HG02852 (cell line): ENCODE measurements at regions not wholly inside any gene's neighbourhood (a gene's known extent, or its start where the extent isn't known, plus 50 kb on each side); places are given as distances from the start of the nearest gene placed in this dataset.

Experiments
- ATAC-seq: cut with Tn5 transposase; IDR thresholded peaks from one replicate; pipeline ENCODE4 v1.9.1; 2021; ENCODE audit warnings: mild to moderate bottlenecking, moderate library complexity; ENCODE audit not compliant: unreplicated experiment

DNA sequence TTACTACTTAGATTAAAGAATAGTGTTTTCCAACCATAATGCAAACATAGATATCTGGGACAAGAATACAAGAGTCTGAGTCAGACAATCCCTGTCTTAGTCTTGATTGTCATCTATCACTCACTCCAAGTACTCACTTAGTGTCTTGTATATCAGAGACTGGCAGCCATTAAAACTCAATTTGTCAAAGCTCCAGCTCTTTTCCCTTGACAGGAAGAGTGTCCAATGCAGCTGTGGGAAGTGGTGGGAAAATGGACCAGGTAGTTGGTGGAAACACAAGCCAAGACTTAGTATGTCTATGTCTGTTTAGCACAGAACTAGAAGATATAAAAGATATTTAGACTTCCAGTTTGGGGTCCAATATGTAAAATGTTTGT lies 271.6 kb upstream of the CLEC14A start:
- no peak for ATAC-seq

DNA sequence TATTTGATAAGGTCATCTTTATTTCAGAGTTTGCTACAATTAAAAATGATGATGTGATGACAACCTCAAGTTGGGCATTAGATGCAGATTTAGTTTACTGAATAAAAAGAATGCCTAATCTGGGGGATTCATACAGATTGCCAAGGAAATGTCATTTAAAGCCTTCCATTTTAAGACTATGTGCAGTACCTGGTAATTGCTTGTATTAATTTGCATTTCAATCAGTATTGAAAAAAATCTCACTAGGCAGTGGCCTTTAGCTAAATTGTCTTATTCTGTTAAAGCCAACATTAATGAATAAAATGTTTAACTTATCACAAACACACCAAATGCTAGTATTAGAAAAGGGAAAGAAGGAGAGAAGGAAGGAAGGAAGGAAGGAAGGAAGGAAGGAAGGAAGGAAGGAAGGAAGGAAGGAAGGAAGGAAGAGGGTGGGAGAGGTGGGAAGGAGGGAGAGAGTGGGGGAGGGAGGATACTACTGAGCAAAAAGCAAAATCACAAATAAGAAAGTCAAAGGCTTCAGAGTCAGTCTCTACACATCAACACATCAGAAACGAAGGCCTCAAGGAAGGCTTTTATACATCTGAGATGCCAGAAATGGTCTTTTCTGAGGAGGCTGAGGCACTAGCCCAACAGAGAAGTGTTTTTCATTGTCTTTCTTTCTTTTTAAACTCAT lies 271.1 kb upstream of the CLEC14A start:
- no peak for ATAC-seq

DNA sequence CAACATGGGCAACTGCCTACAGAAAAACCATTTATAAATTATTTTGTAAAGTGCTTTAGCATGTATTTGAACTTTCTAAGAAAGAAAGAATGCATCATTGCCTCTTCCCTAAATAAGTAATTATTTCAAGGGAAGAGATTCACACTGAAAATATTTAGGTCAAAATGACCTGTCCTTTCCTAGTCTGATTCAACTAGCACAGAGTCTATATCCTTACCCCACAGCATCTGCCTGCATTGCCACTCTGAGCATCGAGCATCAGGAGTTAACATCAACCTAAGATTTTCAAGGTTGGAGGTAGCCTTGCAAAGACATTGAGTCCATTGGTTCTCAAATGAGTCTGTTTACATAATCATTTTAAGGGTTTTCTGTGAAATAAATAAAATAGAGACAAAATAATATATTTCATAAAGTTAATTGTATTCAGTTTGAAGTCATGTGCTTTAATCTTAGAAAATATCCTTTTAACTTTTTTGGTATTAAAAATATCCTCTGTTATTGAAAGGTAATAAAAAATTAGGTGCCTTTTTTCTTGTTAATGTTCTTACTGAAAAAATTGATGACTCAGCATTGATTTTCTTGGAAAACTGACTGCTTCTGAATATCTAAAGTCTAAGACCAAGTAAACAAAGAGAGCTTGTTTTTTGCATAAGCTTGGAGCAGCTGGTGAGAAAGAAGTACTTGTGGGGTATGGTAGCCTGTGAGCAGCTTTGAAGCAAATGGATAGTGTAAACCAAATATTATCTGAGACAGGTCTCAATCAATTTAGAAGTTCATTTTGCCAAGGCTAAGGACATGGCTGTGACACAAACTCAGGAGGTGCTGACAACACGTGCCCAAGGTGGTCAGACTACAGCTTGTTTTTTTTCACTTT lies 269.0 kb upstream of the CLEC14A start:
- ATAC-seq = no peak

DNA sequence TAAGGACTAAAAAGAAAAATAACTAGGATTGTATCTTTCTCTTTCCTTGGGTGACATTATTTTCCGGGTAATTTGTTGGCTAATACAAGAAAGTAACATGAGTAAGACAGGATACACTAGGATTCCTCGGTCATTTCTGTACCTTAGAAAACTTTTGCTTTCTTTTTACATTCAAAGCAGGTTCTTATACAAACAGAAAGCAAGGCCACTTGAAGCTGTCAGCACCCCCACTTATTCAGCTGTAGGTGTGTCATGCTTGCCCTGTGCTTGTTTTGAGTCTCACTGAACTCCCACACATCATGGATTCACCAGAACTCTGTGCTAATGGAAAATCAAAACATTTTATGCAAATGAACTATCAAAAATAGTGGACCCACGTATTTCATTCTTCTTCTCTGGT lies 266.8 kb upstream of the CLEC14A start:
- ATAC-seq = no peak

DNA sequence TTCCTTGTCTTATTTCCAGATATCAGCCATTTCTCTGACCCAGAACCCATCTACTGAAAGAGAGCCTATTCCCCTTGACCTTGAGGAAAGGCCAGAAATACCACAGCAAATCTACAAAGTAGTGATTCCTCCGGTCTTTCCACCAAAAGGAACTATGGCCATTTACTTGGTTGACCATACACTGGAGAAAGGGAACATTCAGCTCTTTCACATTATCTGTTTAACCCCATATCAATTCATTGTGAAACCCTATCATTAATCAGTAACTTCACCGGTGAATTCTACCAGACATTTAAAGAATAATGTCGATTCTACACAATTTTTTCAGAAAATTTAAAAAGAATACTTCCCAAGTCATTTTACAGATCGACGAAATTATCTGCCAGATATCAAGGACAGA lies 265.7 kb upstream of the CLEC14A start:
- ATAC-seq = no peak

DNA sequence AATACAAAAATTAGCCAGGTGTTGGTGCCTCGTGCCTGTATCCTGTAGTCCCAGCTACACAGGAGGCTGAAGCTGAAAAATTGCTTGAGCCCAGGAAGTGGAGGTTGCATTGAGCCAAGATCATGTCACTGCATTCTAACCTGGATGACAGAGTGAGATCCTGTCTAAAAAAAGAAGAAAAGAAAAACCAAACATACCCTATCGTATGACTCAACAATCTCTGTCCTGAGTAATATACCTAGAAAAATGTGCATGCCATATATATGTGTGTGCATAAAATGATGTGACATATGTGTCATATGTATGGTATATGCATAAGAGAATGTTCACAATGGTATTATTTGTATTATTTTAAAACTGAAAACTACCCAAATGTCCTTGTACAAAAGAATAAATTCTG lies 261.5 kb upstream of the CLEC14A start:
- no peak for ATAC-seq

DNA sequence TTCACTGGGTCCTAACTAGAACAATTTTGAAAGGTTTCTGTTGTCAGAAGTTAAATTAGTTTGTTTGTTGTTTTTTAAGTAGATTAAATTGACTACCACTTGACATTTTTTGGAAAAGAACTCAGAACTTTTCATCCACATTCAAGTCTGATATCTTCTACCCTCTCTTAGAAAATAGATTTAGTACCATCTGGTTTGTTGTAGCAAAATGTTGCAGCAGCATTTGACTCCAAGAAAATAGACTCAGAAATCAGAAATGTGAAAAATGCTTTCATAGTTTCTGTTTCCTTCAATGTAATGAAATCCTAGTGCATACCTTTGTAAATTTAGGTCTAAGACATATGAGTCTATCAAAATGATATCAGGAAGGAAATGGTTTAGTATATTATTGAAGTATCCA lies 256.3 kb upstream of the CLEC14A start:
- no peak for ATAC-seq

DNA sequence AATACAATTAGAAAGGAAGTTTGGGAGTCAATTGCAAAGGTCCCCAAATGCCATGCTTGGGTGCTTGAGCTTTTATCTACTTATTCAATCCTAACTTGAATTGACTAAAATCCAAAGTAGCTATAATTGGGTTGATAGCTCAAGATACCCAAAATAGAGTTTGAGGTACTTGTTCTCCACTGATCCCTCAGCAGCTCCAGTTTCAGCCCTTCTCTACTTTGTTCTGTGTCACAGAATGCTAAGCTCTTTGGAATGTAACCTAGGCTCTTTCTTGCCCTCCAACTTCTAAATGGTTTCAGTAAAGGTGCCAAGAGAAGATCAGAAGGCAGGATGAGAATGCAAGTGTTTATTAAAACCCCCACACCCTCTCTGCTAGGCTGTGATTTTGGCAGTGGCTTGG lies 251.4 kb upstream of the CLEC14A start:
- ATAC-seq = no peak

DNA sequence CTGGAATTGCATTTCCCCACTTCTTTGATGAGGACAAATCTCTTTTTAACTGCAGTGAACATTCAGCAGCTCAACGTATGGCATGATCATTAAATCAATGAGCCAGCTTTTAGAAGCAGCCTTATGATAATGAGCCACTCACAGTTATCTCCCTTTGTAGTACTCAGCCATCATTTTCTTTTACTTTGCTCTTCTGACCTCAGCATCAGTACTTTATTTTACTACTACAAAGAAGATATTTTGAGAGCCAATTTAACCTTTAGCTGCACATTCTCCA lies 250.0 kb upstream of the CLEC14A start:
- no peak for ATAC-seq

DNA sequence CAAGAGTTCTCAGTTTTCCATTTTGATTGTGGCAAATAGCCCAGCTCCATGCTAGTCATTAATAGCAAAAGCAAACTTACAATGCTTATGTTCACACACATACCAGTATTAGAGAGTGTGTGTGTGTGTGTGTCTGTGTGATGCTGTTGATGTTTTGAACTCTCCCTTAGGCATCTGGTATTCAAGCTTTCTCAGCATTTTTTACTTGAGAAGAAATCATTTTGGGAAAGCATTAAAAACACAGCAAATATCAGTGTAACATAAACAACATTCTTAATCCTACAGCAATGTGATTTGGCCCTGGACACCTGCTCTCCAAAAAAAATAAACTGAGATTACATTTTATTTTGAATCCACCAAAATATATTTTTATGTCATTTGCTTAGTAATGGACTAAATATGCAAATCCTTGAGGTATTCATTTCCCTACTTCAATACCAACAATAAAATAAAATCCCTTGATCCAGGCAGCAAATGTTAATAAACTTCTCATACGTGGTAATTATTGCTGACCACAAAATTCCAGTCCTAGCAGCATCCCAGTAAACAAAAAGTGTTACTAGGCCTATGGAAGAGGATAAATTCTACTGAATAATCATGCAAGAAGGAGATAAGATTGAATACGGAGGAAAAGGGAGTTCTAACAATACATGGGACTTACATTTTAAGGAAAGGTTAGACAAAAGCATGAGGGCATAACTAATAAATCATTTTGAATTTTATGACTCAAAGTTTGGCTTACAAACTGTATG lies 249.5 kb upstream of the CLEC14A start:
- ATAC-seq = no peak

DNA sequence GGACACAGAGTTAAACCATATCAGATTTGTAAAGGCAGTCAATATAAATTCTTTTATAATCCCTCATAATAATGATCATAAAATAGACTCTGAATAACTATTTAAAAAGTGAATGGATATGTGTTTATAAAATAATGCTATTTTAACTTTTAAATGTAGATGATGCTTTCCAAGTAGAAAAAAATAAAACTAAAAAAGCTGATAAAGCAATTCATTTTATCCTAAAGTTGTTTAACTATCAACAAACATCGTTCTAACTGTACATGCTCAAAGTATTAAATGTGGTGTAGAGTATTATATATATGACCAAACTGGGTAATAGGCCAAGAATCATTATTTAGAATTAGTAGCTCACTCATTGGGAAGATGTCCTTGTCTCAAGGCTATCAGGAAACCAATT lies 248.3 kb upstream of the CLEC14A start:
- ATAC-seq = no peak

DNA sequence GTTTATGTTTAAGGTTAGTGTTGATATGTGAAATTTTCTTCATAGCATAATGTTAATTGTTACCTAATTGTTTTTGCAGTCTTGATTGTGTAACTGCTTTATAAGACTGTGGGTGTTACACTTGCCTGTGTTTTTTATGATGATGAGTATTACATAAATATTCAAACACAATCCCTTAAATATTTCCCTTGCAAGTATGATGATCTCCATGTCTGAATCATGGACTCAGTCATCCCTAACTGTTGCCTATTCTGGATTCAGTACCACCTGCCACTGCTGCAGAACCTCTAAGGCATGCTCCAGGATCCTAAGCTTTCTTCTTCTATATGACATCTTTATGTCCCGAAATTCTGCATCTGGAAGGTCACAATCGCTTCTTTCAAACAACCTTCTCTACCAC lies 246.3 kb upstream of the CLEC14A start:
- no peak for ATAC-seq

DNA sequence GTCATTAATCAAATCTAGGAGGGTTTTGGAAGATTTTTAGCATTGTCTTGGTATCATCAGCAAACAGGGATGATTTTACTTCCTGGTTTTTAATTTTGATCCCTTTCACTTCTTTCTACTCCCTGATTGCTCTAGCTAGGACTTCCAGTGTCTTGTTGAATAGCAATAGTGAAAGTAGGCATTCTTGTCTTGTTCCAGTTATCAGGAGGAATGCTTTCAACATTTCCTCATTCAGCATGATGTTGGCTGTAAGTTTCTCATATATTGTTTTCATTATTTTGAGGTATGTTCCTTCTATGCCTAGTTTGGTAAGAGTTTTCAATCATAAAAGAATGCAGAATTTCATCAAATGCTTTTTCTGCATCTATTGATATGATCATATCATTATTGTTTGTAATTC lies 244.2 kb upstream of the CLEC14A start:
- ATAC-seq = no peak

DNA sequence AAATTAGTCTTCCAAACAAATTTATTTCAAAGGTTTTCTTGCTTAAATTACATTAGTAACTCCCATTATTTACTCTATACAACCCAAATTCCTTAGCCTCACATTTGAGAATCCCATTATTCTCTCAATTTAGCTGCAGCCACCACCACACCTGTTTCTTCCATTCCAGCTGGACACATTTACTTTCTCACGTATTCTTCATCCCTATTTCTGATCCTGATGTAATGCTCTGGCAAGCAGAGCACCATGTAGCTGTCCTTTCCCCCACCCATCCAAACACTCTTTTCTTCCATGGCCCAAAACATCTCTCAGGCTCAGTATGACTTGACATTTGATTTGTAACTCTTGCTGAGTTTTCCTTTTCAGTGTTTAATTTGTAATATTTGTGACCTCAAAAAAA lies 240.2 kb upstream of the CLEC14A start:
- no peak for ATAC-seq

DNA sequence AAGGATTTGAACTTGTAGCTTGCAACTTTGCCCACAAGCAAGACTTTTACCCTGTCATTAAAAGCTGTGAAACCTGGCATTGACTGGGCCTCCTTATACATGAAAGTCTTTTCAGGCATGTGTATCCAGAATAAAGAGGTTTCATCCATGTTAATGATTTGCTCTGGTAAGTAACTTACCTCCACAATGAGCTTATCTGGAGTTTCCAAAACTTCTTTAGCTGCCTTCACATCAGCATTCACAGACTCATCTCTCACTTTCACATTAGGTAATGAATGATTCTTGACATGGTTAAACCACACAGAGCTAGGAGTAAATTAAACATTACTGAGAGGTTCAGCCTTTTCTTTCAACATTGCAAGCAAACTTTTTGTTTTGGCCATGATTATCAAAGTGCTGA lies 234.4 kb upstream of the CLEC14A start:
- no peak for ATAC-seq

DNA sequence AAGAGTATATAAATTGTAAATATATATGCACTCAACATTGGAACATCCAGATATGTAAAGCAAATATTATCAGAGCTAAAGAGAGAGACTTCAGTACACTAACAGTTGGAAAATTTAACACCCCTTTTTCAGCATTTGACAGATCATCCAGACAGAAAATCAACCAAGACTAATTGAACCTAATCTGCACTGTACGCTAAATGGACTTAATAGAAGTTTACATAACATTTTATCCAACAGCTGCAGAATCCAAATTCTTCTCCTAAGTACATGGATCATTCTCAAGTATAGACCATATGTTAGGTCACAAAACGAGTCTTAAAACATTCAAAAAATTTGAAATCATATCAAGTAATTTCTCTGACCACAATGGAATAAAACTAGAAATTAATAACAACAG lies 229.1 kb upstream of the CLEC14A start:
- ATAC-seq = no peak

DNA sequence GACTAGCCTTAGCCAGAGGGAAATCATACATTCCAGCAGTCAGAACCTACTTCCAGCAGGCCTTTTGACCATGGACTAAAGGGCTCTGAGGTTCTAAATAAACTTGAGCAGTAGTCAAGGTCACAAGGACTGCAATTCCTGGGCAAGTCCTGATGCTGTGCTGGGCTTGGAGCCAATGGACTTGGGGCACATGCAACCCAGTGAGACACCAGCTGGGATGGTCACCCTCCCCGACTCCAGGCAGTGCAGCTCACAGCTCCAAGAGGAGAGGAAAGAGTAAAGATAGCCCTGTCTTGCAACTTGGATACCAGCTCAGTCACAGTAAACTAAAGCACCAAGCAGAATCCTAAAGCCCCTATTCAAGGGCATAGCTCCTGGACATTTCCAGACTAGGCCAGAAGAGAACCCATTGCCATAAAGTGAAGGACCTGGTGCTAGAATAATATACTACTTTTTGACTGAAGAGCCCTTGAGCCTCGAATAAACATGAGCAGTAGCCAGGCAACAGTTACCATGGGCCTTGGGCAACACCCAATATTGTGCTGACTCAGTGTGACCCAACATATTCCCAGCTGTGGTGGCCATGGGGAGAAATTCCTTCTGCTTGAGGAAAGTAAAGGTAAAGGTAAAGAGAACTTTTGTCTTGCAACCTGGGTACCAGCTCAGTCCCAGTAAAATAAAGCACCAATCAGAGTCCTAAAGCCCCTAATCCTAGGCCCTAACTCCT lies 226.2 kb upstream of the CLEC14A start:
- no peak for ATAC-seq

DNA sequence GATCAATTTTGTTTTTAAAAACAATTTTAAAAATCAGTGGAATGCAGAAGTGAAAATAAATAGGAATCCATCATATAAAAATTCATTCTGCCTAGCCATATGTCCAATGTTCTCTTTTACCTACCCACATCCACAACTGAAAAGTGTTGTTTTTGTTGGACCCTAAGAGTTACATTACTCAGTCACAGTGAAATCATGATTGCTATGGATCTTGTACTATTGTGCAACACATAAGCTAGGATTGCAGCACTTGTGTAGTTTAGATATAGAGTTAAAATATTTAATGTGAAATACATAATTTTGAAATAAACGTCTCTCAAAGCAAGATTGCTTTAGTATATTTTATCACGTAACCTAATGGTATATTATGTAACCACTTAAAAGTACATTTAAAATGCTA lies 213.3 kb upstream of the CLEC14A start:
- no peak for ATAC-seq

DNA sequence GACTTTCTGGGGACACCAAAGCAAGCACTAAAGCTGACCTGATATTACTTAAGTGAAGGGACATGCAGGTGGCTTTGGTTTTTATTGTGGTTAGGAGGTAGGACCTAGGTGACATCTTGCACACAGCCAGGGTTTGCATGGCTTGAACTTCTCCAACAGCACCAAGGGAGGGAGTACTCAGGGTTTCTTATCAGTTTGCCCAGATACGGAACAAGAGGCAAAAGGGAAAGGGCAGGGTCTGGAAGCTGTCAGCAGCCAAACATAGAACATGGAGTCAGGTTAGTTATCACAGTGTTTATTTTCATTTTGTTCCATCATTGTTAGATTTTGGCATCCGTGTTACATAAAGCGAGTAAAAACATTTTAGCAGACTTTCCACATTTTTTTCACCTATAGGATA lies 186.3 kb upstream of the CLEC14A start:
- ATAC-seq = no peak

DNA sequence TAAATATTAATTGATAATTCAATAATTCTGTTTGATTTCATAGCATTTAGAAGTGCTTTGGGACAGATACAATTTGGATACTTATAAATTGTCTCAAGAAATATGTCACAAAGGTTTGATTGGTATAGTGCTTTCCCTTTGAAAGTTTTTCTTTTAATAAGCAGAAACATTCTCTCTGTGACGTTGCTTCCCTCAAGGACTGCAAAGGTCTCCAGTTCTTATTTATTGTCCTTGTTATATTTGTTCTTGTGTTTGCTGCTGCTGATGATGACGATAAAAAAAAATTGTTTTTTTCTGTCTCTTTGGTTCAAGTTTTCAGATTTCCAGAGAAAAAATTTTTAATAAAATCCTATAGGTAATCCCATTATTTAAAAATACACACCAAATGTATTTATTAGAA lies 176.3 kb upstream of the CLEC14A start:
- no peak for ATAC-seq

DNA sequence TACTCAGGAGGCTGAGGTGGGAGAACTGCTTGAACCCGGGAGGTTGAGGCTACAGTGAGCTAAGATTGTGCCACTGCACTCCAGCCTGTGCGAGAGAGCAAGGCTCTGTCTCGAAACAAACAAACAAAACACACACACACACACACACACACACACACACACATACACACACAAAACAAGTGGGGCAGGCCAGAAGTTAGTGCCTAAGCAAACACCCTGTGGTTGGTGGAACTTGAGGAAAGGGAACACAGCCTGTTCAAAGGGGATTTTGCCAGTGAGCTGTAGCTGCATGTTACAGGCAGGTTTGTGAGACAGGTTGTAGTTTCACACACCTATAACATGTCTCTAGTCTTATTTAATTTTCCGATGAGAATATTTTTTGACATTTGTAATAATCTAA lies 175.3 kb upstream of the CLEC14A start:
- no peak for ATAC-seq

DNA sequence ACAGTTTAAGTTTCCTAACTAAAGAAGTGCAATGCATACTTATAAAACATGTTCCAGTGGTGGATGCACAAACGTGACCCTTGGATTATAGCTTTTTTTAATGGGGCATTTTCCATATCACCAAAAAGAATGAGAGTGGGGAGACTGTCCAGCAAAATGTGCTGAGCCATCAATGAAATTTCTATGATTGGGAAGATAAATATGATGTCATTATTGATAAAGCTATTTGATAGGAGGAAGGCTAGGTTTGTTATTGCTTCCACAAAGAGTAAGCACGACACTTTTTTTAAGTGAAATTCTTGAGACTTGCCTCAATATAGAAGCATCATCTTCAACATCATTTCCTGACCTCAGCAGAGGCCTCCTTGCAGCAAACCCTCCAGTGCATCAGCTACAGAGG lies 174.6 kb upstream of the CLEC14A start:
- no peak for ATAC-seq
